Spleen (tissue), 11 donors: ENCODE measurements at regions not wholly inside any gene's neighbourhood (a gene's known extent, or its start where the extent isn't known, plus 50 kb on each side); places are given as distances from the start of the nearest gene placed in this dataset.

Experiments
- DNase-seq: peaks from one replicate; pipeline ENCODE4 v3.0.0-alpha.2; 2020
- H3K27ac ChIP-seq, 8 donors: fragments of 200-600 bp; sonication (generic) in 7 of 8; 1 replicate in 4 of 8; 2 replicates in 4 of 8; pipeline versions ENCODE4 v1.5.0 to v1.8.0; 2016 to 2021; ENCODE audit warnings: inconsistent platforms in 4 of 8, mild to moderate bottlenecking in 4 of 8, moderate library complexity in 1 of 8
- H3K27me3 ChIP-seq, 7 donors: fragments of 200-600 bp; sonication (generic) in 6 of 7; replicated peaks in 1 of 7; 1 replicate in 4 of 7; 2 replicates in 3 of 7; pipeline versions ENCODE4 v1.5.0 to v1.8.0; 2016 to 2021; ENCODE audit warnings: inconsistent platforms in 3 of 7, mild to moderate bottlenecking in 1 of 7
- H3K36me3 ChIP-seq, 6 donors: fragments of 200-600 bp; sonication (generic) in 5 of 6; 1 replicate in 4 of 6; 2 replicates in 2 of 6; pipeline versions ENCODE4 v1.5.0 to v1.8.0; 2016 to 2021; ENCODE audit warnings: inconsistent platforms in 2 of 6
- H3K4me1 ChIP-seq, 6 donors: fragments of 200-600 bp; sonication (generic) in 5 of 6; 1 replicate in 3 of 6; 2 replicates in 3 of 6; pipeline versions ENCODE4 v1.5.0 to v1.8.0; 2016 to 2021; ENCODE audit warnings: inconsistent platforms in 3 of 6
- H3K4me3 ChIP-seq, 8 donors: fragments of 200-600 bp; sonication (generic) in 7 of 8; 1 replicate in 4 of 8; 2 replicates in 4 of 8; pipeline versions ENCODE4 v1.5.0 to v1.8.0; 2016 to 2021; ENCODE audit warnings: inconsistent platforms in 4 of 8, mild to moderate bottlenecking in 4 of 8, moderate library complexity in 2 of 8
- H3K9me3 ChIP-seq, 8 donors: fragments of 200-600 bp; sonication (generic) in 7 of 8; 1 replicate in 4 of 8; 2 replicates in 4 of 8; pipeline versions ENCODE4 v1.5.0 to v1.8.0; 2016 to 2021; ENCODE audit warnings: inconsistent platforms in 4 of 8
- POLR2A ChIP-seq, 3 donors: fragments of 450-650 bp; IDR thresholded peaks; one replicate each; pipeline ENCODE4 v1.5.1; 2017; ENCODE audit warnings: antibody characterized with exemption in 3 of 3, mild to moderate bottlenecking in 1 of 3
- POLR2AphosphoS5 ChIP-seq, 3 donors: sonication (generic); formaldehyde crosslinking; IDR thresholded peaks; one replicate each; pipeline ENCODE4 v1.5.1; 2017; ENCODE audit warnings: antibody characterized with exemption in 3 of 3
- WGBS, 5 donors: extraction: QIAGEN DNeasy Blood & Tissue Kit in 3 of 5; methylation state at CpG; one replicate each; pipeline versions ENCODE4 v1.1.5 to v1.1.7; 2013 to 2018; 5-methylcytosine and 5-hydroxymethylcytosine counted together
- intact Hi-C: fragments of 100-400 bp; cut with DNase I; formaldehyde crosslinking; loops from one replicate; pipeline ENCODE4 v1.15.0; 2023; ENCODE audit warnings: low total_unique reads
- TF ChIP-seq, protein P1 (sequence below), 11 experiments: fragments of 200-600 bp in 7 of 11; fragments of 450-650 bp in 4 of 11; sonication (generic) in 4 of 11; IDR thresholded peaks in 8 of 11; conservative IDR thresholded peaks in 3 of 11; 1 replicate in 7 of 11; 2 replicates in 4 of 11; pipeline versions ENCODE4 v1.4.0 to v1.8.0; 2016 to 2021; ENCODE audit warnings: antibody characterized with exemption in 11 of 11, inconsistent platforms in 4 of 11, mild to moderate bottlenecking in 1 of 11
- donor health status: healthy with polysubstance abuse.
- donor health status: DM: no; HTN: no; CAD: no; lungs with moderate emphysema.
- donor health status: DM: no; HTN: no; CAD: no.
- donor health status: Bipolar disorder and iron deficiency.
- donor health status: healthy.
- donor health status: DM: no; HTN: no; CAD: no.
- donor health status: DM: yes; HTN: yes; CAD: no.

DNA sequence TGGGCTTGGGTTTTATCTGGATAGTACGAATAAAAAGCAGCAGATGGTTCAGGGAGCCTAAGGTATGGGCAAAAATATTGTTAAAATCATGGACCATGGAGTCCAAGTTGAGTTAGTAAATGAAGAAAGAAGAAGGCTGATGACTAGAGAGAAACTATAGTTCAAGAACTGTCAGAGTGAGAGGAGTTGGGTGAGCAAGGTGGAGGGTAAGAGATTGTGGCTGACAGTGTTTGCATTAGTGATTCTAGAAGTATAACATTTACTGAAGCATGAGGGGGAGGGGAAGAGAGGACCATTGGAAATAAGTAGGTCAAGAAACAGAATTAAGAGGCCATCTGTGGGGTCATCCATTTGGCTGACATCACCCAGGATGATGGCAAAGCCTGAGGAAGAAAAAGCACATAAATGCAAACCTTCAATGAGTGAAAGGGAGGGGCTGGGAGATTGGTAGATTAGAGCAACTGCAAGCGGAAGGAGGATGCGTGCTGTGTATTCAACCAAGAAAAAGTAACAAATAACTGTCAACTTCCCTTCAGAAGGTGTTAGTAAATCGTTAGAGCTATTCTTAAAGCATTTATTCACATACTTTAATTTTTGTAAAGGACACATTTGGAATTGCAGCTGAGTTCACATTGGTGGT is 392.8 kb downstream of the TSN start:
- DNase-seq = no peak

DNA sequence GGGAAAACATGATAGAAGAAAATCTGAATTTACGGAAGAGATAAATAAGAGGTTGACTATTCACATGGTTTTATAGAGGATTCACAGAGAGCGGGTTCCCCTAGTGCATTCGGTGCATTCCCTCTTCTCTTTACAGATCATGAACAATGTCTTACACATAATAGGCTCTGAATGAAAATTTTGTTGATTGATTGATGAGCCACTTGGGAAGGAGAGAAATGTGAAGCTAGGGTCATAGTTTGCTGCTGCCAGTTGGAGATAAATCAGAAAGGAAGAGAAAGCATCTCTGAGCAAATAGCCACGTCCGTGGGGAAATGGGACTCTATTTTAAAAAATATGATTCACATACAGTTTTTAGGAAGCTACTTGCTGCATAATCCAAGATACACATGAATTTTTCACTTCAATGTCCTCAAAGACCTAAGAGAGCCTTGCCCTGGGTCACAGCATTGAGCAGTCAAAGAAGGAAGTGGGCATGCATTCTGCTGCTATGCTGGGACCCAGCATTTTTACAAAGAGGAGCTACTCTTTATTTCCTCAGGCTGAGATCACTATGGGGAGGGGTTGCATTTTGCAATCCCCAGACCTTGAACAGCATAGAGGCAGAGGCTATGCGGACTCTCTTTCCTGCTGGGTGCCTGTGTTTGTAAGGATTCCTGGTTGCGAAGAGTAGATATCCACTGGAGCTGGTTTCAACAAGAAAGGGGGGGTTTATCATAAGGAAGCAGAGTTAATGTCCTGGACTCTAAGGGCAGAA is 395.3 kb downstream of the TSN start:
- 53 to 64% (median 63%) methylated on average over 7 of the region's 7 CpGs for WGBS, 5 donors
- Histone ChIP-seq H3K27ac (no peak overlapping the region), H3K4me1 (no peaks in the 10 kb centered on the region), H3K4me3 (no peak overlapping the region), H3K9me3 (no peaks in the 10 kb centered on the region), H3K36me3 (no peaks in the 10 kb centered on the region), H3K27me3 (no peaks in the 10 kb centered on the region)
- intact Hi-C loops = no loop called here
- TF ChIP-seq, protein P1, sequence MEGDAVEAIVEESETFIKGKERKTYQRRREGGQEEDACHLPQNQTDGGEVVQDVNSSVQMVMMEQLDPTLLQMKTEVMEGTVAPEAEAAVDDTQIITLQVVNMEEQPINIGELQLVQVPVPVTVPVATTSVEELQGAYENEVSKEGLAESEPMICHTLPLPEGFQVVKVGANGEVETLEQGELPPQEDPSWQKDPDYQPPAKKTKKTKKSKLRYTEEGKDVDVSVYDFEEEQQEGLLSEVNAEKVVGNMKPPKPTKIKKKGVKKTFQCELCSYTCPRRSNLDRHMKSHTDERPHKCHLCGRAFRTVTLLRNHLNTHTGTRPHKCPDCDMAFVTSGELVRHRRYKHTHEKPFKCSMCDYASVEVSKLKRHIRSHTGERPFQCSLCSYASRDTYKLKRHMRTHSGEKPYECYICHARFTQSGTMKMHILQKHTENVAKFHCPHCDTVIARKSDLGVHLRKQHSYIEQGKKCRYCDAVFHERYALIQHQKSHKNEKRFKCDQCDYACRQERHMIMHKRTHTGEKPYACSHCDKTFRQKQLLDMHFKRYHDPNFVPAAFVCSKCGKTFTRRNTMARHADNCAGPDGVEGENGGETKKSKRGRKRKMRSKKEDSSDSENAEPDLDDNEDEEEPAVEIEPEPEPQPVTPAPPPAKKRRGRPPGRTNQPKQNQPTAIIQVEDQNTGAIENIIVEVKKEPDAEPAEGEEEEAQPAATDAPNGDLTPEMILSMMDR (IDR thresholded peaks at IDR 0.05 in 8 of 11, conservative IDR thresholded peaks at IDR 0.05 in 3 of 11) = no peak
- no peak for TF ChIP-seq POLR2AphosphoS5 (IDR thresholded peaks at IDR 0.05)
- TF ChIP-seq POLR2A (IDR thresholded peaks at IDR 0.05) = no peak
- DNase-seq = no peak

More for the DNA sequence above, 392.8 kb downstream of the TSN start:
- WGBS, 5 donors = 72 to 80% (median 78%) methylated on average over 4 of the region's 4 CpGs
- Histone ChIP-seq H3K4me3 (no peak overlapping the region), H3K9me3 (no peaks in the 10 kb centered on the region), H3K27me3 (no peaks in the 10 kb centered on the region), H3K4me1 (no peaks in the 10 kb centered on the region), H3K27ac (no peak overlapping the region), H3K36me3 (no peaks in the 10 kb centered on the region)
- TF ChIP-seq POLR2A (IDR thresholded peaks at IDR 0.05) = no peak
- TF ChIP-seq, protein P1 (IDR thresholded peaks at IDR 0.05 in 8 of 11, conservative IDR thresholded peaks at IDR 0.05 in 3 of 11) = no peak
- TF ChIP-seq POLR2AphosphoS5 (IDR thresholded peaks at IDR 0.05) = no peak
- intact Hi-C loops = no loop called here

DNA sequence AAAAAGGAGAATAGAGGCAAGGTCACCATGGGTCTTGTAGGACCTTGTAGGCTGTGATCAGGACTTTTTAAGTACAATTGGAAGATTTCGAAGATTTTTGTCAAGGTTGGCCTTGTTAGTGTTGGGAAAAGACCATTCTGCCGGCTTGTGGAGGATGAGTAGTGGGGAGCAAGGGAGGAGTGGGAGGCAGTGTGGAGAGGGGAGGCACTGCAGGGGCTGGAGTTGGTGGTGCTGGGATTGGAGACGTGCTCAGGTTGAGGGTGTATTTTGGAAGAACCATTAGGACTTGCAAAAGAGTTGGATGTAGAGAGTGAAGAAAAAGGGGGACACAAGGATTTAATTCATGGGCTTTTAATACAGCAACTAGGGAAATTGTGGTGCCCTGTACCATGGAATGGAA is 397.1 kb downstream of the TSN start:
- TF ChIP-seq, protein P1 (IDR thresholded peaks at IDR 0.05 in 8 of 11, conservative IDR thresholded peaks at IDR 0.05 in 3 of 11) = no peak
- TF ChIP-seq POLR2AphosphoS5 (IDR thresholded peaks at IDR 0.05) = no peak
- TF ChIP-seq POLR2A (IDR thresholded peaks at IDR 0.05) = no peak
- WGBS, 5 donors = 63 to 86% (median 78%) methylated on average over 3 of the region's 3 CpGs
- H3K27ac ChIP-seq = no peak overlapping the region
- no peak for DNase-seq
- H3K27me3 ChIP-seq = no peaks in the 10 kb centered on the region
- no peaks in the 10 kb centered on the region for H3K9me3 ChIP-seq
- no peaks in the 10 kb centered on the region for H3K4me1 ChIP-seq
- intact Hi-C loops = no loop called here
- H3K36me3 ChIP-seq = no peaks in the 10 kb centered on the region
- H3K4me3 ChIP-seq = no peak overlapping the region

DNA sequence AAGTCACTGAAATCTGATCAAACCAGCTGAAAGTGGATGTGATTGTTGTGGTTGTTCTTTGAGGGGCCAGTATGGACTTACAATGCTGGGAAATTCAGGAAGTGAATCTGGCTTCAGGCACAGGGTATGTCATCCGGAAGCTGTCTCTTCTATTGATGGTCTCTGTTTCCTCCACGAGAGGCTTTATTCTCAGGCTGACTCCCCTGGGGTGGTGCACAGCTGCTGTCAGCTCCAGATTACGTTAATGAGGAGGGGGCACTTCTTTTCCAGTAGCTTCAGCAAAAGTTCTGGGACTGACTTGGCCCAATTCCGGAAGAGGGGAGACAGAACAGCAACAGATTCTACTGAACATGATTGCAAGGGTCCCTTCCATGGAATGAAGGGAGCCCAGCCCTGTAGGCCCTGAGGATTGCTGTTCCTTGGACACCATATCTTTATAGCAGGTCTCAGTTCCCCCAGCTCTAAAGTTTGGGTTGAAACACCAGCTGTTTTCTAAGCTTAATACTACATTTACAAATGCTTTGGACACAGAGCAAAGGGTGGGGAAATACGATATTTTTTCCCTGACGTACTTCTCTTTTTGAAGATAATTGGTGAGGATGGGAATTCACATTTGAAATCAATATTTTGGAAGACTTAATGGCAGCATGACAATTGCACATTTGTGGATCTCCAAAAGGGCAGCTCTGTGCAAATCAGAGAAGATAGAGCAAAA is 400.9 kb downstream of the TSN start:
- no peaks in the 10 kb centered on the region for H3K4me1 ChIP-seq
- no peaks in the 10 kb centered on the region for H3K27me3 ChIP-seq
- DNase-seq = no peak
- intact Hi-C loops = no loop called here
- H3K9me3 ChIP-seq = no peaks in the 10 kb centered on the region
- no peak overlapping the region for H3K4me3 ChIP-seq
- H3K36me3 ChIP-seq = no peaks in the 10 kb centered on the region
- H3K27ac ChIP-seq = no peak overlapping the region
- TF ChIP-seq POLR2A (IDR thresholded peaks at IDR 0.05) = no peak
- TF ChIP-seq POLR2AphosphoS5 (IDR thresholded peaks at IDR 0.05) = no peak
- TF ChIP-seq, protein P1 (IDR thresholded peaks at IDR 0.05 in 8 of 11, conservative IDR thresholded peaks at IDR 0.05 in 3 of 11) = no peak
- 62 to 69% (median 66%) methylated on average over 6 of the region's 6 CpGs for WGBS, 5 donors
